Suppressor macrophage (primary cell): ENCODE measurements at regions not wholly inside any gene's neighbourhood (a gene's known extent, or its start where the extent isn't known, plus 50 kb on each side); places are given as distances from the start of the nearest gene placed in this dataset.
A peak's percentile ranks its signal among the peaks of the same experiment; 100 is the strongest.

ENCODE experiments used
- DNase-seq, 4 experiments: peaks; one replicate each; pipeline ENCODE4 v3.0.0-alpha.2; 2020 to 2022

- peak; percentile 88 to 98 (median 92) for DNase-seq
Observed at GRCh38 chr6:87756858-87757257, 54.8 kb upstream of the AKIRIN2 start.

DNA sequence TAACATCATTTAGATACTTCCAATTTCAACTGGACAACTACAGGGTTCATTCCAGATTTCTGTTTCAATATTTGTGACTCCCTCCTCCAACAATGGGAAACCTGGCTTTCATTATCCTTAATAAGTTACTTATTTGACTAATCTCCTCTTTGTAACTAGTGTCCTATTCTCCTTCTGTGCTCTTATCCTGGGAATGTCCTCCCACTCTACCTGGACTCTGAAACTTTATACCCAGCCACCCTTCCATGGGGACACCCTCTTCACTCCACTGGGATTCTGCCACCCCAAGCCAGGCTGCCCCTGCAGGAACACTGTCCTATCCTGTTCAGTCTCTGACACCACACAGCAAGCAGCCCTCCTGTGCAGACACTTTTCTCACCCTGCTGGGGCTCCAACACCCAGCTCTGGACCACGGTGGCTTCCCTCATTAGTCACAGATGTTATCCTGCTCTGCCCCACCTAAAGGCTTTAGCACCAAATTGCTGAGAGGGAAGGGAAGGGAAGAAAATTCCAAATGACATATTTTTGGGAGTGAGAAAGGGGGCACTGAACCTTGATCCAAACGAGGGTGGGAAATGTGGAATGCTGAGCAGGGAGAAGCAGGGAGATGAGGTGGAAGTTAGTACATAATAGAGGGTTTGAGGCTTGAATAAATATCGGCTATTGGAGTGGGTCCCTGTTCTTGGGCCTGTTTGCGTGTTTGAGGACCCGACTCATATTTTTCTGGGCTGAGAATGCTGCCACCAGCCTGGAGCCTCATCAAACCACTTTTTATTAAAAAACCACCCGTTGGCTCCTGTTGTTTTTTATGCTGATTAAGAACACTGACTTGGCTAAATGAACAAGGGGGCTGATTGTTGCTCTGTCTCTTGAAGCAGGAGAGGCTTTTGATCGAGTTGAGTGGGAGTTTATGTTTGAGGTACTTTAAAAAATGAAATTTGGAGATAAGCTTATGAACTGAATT lies 54.0 kb upstream of the AKIRIN2 start:
- DNase-seq, result no peak

DNA sequence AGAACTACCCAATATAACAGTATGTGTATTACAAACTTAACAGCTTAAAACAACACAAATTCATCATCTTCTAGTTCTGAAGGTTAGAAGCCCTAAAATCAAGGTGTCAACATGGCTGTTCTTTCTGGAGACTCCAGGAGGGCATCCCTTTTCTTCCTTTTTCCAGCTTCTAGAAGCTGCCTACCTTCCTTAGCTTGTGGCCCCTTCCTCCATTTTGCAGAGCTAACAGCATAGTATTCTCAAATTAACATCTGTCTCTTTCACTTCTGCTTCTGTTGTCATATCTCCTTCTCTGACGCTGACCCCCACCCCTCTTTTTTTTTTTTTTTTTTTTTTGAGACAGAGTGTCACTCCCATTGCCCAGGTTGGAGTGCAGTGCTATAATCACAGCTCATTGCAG lies 52.8 kb upstream of the AKIRIN2 start:
- peak in 2 of 4 experiments; percentile 41 to 65 for DNase-seq

DNA sequence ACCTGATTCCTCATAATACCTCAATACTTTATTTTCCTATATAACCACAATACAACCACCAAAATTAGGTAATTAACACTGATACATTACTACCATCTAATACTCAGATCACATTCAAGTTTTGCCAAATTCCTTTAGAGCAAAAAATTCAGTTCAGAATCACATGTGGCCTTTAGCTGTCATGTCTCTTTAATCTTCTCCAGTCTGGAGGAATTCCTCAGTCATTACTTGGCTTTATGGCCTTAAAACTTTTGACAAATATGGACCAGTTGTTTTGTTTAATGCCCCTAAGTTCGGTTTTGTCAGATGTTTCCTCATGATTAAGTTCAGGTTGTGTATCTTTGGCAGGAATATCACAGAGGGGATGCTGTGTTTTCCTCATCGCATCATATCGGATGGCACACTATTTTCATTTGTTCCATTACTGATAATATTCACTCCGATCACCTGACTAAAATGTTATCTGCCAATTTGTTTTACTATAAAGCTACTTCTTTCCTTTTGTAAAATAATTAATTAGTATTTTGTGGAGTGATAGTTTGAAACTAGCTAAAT lies 51.2 kb upstream of the AKIRIN2 start:
- no peak for DNase-seq

DNA sequence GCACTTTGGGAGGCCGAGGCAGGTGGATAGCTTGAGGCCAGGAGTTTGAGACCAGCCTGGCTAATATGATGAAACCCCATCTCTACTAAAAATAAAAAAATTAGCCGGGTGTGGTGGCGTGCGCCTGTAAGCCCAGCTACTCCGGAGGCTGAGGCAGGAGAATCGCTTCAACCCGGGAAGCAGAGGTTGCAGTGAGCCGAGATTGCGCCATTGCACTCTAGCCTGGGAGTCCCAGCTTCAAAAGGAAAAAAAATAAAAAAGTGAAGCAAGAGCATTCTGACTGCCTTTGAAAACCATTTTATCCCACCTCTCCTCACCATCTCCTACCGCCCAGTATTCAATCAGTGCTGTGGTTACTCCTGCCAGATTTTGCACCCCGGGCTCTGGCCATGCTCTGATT lies 50.5 kb upstream of the AKIRIN2 start:
- DNase-seq, result peak in 1 of 4 experiments; percentile 35
